ENCODE measurements at regions not wholly inside any gene's neighbourhood (a gene's known extent, or its start where the extent isn't known, plus 50 kb on each side); places are given as distances from the start of the nearest gene placed in this dataset.
"Not testable (repeated sequence)": the region's sequence is repeated elsewhere in the genome, so short reads cannot be mapped to it uniquely, and the experiment has no call there.

DNA sequence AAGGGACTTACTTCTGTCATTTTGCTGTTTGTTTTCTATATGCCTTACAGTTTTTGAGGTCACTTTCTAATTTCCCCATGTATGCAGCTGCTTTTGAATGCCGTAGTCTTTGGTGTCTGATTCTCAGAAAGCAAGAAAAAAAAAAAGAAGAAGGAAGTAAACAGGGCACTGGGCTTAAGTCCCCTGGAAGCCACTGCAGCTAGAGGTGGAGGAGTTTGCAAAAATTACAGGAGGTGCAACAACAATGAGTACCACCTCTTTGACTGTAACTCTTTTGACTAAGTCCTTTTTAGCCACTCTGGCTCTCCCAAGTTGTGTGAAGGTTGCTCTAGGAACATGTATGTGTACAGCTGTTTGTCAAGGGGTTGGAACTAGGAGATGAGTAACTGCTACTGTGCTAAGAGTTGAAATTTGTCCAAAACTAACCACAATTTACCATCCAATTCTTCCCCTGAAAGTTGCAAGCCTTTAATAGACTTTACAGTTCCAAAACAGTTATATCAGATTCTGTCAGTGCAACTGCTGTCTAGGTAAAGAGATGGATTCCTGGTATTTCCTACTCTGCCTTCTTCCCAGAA, 588.0 kb upstream of the LRRN3 start:
- Histone ChIP-seq H3K9me2 (replicated peaks; ENCODE audit: insufficient read depth, low read length) (no peaks in the 10 kb centered on the region), H3K4me1 (ENCODE audit: low read length) (no peaks in the 10 kb centered on the region), H4K20me1 (ENCODE audit: insufficient read depth, low read depth, low read length) (no peaks in the 10 kb centered on the region), H2AFZ (ENCODE audit: low read length) (no peak overlapping the region), H3K27me3 (ENCODE audit: low read length) (no peaks in the 10 kb centered on the region), H3K4me3 (ENCODE audit: low read length) (no peak overlapping the region), H3K9me3 (ENCODE audit: low read length) (no peaks in the 10 kb centered on the region; the same call in 1 of the 2 replicates), H3K4me2 (ENCODE audit: low read depth, low read length, poor library complexity, severe bottlenecking) (no peak overlapping the region), H3K79me2 (ENCODE audit: low read length) (no peaks in the 10 kb centered on the region), H3K36me3 (ENCODE audit: insufficient read depth, low read length) (no peaks in the 10 kb centered on the region), H3K27ac (ENCODE audit: low read length) (no peak overlapping the region), H3K9ac (ENCODE audit: low read length) (no peak overlapping the region)
- DNase-seq = no peak

GRCh38 chr7:110507369-110507768, 583.6 kb upstream of the LRRN3 start:
- no peak overlapping the region for H3K4me2 ChIP-seq (ENCODE audit: low read depth, low read length, poor library complexity, severe bottlenecking)
- no peaks in the 10 kb centered on the region; the same call in 1 of the 2 replicates for H3K9me3 ChIP-seq (ENCODE audit: low read length)
- H3K36me3 ChIP-seq (ENCODE audit: insufficient read depth, low read length) = no peaks in the 10 kb centered on the region
- no peaks in the 10 kb centered on the region for H3K79me2 ChIP-seq (ENCODE audit: low read length)
- H4K20me1 ChIP-seq (ENCODE audit: insufficient read depth, low read depth, low read length) = no peaks in the 10 kb centered on the region
- no peak overlapping the region for H3K27ac ChIP-seq (ENCODE audit: low read length)
- no peak overlapping the region for H3K4me3 ChIP-seq (ENCODE audit: low read length)
- H3K9ac ChIP-seq (ENCODE audit: low read length) = no peak overlapping the region
- no peak for DNase-seq
- no peaks in the 10 kb centered on the region for H3K27me3 ChIP-seq (ENCODE audit: low read length)
- H3K9me2 ChIP-seq (replicated peaks; ENCODE audit: insufficient read depth, low read length) = no peaks in the 10 kb centered on the region
- no peak overlapping the region for H2AFZ ChIP-seq (ENCODE audit: low read length)
- H3K4me1 ChIP-seq (ENCODE audit: low read length) = no peaks in the 10 kb centered on the region

GRCh38 chr7:110507832-110508231, 583.1 kb upstream of the LRRN3 start:
- Histone ChIP-seq H2AFZ (ENCODE audit: low read length) (no peak overlapping the region), H3K27ac (ENCODE audit: low read length) (no peak overlapping the region), H3K9me3 (ENCODE audit: low read length) (no peaks in the 10 kb centered on the region; the same call in 1 of the 2 replicates), H3K27me3 (ENCODE audit: low read length) (no peaks in the 10 kb centered on the region), H3K9ac (ENCODE audit: low read length) (no peak overlapping the region), H3K36me3 (ENCODE audit: insufficient read depth, low read length) (no peaks in the 10 kb centered on the region), H3K79me2 (ENCODE audit: low read length) (no peaks in the 10 kb centered on the region), H3K4me1 (ENCODE audit: low read length) (no peaks in the 10 kb centered on the region), H4K20me1 (ENCODE audit: insufficient read depth, low read depth, low read length) (no peaks in the 10 kb centered on the region), H3K4me2 (ENCODE audit: low read depth, low read length, poor library complexity, severe bottlenecking) (no peak overlapping the region), H3K9me2 (replicated peaks; ENCODE audit: insufficient read depth, low read length) (no peaks in the 10 kb centered on the region), H3K4me3 (ENCODE audit: low read length) (no peak overlapping the region)
- DNase-seq = no peak

DNA sequence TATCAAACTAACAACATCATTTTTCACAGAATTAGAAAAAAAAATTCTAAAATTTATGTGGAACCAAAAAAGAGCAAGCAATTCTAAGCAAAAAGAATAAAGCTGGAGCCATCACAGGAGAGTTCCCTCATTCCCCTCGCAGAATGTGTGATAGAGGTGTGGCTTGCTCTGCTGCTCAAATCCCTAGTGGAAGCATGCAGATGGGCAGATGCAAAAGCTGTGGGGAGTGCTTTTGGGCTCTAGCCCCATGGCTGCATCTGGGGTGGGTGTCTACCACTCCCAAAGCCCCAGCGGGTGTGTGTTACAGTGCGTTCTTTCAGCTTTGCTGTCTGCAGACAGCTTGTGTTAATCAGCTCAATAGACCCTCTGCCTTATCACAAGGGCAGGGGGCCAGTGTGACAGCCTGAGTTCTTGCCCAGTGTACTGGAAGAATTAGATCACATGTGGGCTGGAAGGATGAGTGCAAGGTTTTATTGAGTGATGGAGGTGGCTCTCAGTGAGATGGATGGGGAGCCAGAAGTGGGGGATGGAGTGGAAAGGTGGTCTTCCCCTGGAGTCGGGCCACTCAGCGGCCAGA, 575.9 kb upstream of the LRRN3 start:
- H4K20me1 ChIP-seq (ENCODE audit: insufficient read depth, low read depth, low read length); H3K27ac ChIP-seq (ENCODE audit: low read length); H3K79me2 ChIP-seq (ENCODE audit: low read length); DNase-seq; H3K9me3 ChIP-seq (ENCODE audit: low read length); H3K36me3 ChIP-seq (ENCODE audit: insufficient read depth, low read length); H3K9ac ChIP-seq (ENCODE audit: low read length); H3K4me2 ChIP-seq (ENCODE audit: low read depth, low read length, poor library complexity, severe bottlenecking); H3K9me2 ChIP-seq (replicated peaks; ENCODE audit: insufficient read depth, low read length); H3K4me1 ChIP-seq (ENCODE audit: low read length); H3K4me3 ChIP-seq (ENCODE audit: low read length); H3K27me3 ChIP-seq (ENCODE audit: low read length); H2AFZ ChIP-seq (ENCODE audit: low read length): not testable (repeated sequence)

- no peaks in the 10 kb centered on the region for H3K4me1 ChIP-seq (ENCODE audit: low read length)
- H3K4me3 ChIP-seq (ENCODE audit: low read length) = no peak overlapping the region
- H3K27ac ChIP-seq (ENCODE audit: low read length) = no peak overlapping the region
- H3K9me2 ChIP-seq (replicated peaks; ENCODE audit: insufficient read depth, low read length) = no peaks in the 10 kb centered on the region
- H3K36me3 ChIP-seq (ENCODE audit: insufficient read depth, low read length) = no peaks in the 10 kb centered on the region
- H3K27me3 ChIP-seq (ENCODE audit: low read length) = no peaks in the 10 kb centered on the region
- no peak overlapping the region for H3K4me2 ChIP-seq (ENCODE audit: low read depth, low read length, poor library complexity, severe bottlenecking)
- DNase-seq = no peak
- no peaks in the 10 kb centered on the region for H4K20me1 ChIP-seq (ENCODE audit: insufficient read depth, low read depth, low read length)
- no peak overlapping the region for H3K9ac ChIP-seq (ENCODE audit: low read length)
- no peaks in the 10 kb centered on the region; the same call in 1 of the 2 replicates for H3K9me3 ChIP-seq (ENCODE audit: low read length)
- no peak overlapping the region for H2AFZ ChIP-seq (ENCODE audit: low read length)
- H3K79me2 ChIP-seq (ENCODE audit: low read length) = no peaks in the 10 kb centered on the region
Observed at GRCh38 chr7:110519851-110520250, 571.1 kb upstream of the LRRN3 start.

DNA sequence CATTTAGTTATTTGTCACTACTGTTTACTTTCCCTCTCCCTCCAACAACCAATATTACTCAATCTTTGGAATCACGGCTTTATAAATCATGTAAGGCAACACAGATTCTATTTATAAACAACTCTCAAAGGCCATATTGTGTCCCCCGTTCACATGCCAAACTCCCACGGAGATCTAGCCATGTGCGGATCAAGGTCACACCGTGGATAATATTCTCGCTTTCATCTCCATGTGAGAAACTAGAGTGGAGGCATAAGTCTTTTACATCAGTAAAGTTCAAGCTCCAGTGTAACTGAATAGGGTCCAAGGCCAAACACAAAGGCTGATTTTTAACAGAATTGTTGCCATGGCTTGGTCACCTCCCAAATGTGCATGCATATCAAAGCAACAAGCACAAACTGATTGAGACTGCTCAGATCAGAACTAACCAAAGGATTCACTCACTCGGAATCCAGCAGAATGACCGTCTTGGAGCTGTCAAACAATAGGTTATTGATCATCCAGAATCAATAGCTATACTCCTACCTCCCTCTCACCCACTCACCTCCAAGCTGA, 569.5 kb upstream of the LRRN3 start:
- no peaks in the 10 kb centered on the region for H3K4me1 ChIP-seq (ENCODE audit: low read length)
- H3K79me2 ChIP-seq (ENCODE audit: low read length) = no peaks in the 10 kb centered on the region
- no peak overlapping the region for H2AFZ ChIP-seq (ENCODE audit: low read length)
- no peaks in the 10 kb centered on the region for H4K20me1 ChIP-seq (ENCODE audit: insufficient read depth, low read depth, low read length)
- no peaks in the 10 kb centered on the region for H3K36me3 ChIP-seq (ENCODE audit: insufficient read depth, low read length)
- H3K9ac ChIP-seq (ENCODE audit: low read length) = no peak overlapping the region
- H3K4me3 ChIP-seq (ENCODE audit: low read length) = no peak overlapping the region
- H3K27ac ChIP-seq (ENCODE audit: low read length) = no peak overlapping the region
- no peaks in the 10 kb centered on the region for H3K9me2 ChIP-seq (replicated peaks; ENCODE audit: insufficient read depth, low read length)
- H3K9me3 ChIP-seq (ENCODE audit: low read length) = no peaks in the 10 kb centered on the region; the same call in 1 of the 2 replicates
- H3K4me2 ChIP-seq (ENCODE audit: low read depth, low read length, poor library complexity, severe bottlenecking) = no peak overlapping the region
- no peaks in the 10 kb centered on the region for H3K27me3 ChIP-seq (ENCODE audit: low read length)
- DNase-seq = no peak

DNA sequence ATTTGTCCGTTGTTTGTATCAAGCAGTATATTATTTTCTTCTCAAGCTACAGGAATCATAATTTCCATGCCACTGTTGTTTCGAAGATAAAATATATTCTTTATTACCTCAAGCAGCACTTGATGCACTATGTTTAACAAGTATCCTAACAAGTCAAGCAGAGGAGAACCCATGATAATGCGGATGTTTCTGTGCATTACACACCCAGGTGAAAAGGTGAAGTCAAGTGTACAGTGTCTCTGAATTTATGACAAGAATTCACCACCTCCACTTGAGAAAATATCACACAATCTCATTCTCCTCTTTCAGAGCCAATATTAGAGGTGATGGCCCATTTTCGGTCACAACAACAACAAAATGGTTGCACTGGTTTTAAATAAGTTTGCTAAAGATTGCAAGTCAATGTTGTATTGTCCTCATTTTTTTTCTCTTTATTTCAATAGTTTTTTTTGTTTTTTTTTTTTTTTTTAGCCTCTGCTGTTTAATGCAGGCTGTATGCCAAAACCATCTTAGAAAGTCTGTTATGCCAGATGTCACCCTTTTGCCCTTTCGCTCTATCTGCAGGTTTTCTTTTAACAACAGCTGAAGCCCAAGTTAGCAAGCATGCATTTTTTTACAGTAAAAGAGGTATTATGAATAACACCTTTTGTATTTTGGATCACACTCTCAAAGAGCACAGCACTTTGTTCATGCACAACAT, 568.7 kb upstream of the LRRN3 start:
- Histone ChIP-seq H4K20me1 (ENCODE audit: insufficient read depth, low read depth, low read length) (no peaks in the 10 kb centered on the region), H3K79me2 (ENCODE audit: low read length) (no peaks in the 10 kb centered on the region), H3K4me1 (ENCODE audit: low read length) (no peaks in the 10 kb centered on the region), H3K9me3 (ENCODE audit: low read length) (no peaks in the 10 kb centered on the region; the same call in 1 of the 2 replicates), H3K27ac (ENCODE audit: low read length) (no peak overlapping the region), H2AFZ (ENCODE audit: low read length) (no peak overlapping the region), H3K27me3 (ENCODE audit: low read length) (no peaks in the 10 kb centered on the region), H3K9ac (ENCODE audit: low read length) (no peak overlapping the region), H3K9me2 (replicated peaks; ENCODE audit: insufficient read depth, low read length) (no peaks in the 10 kb centered on the region), H3K4me2 (ENCODE audit: low read depth, low read length, poor library complexity, severe bottlenecking) (no peak overlapping the region), H3K36me3 (ENCODE audit: insufficient read depth, low read length) (no peaks in the 10 kb centered on the region), H3K4me3 (ENCODE audit: low read length) (no peak overlapping the region)
- DNase-seq = no peak

DNA sequence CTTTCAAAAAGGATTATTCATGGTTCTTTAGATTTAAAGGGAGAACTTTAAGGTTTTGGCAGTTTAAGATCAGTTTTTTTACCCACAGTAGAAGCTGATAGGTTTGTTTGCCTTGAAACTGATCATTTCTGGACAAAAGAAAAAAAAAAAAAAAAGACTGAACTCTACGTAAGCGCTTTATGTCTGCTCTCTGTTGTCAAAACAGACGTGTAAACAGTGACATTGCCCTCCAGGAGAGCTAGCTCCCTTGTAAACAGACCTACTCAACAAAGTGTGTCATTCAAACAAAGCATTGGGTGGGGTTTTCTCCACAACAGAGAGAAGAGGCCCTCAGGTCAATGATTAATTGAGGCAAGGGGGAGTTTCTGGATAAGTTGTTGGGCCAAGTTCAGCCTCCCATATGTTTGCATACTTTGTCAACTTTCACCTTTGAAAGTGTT, 568.1 kb upstream of the LRRN3 start:
- Histone ChIP-seq H3K9me3 (ENCODE audit: low read length) (no peaks in the 10 kb centered on the region; the same call in 1 of the 2 replicates), H4K20me1 (ENCODE audit: insufficient read depth, low read depth, low read length) (no peaks in the 10 kb centered on the region), H3K27me3 (ENCODE audit: low read length) (no peaks in the 10 kb centered on the region), H3K9ac (ENCODE audit: low read length) (no peak overlapping the region), H3K4me3 (ENCODE audit: low read length) (no peak overlapping the region), H3K4me2 (ENCODE audit: low read depth, low read length, poor library complexity, severe bottlenecking) (no peak overlapping the region), H3K27ac (ENCODE audit: low read length) (no peak overlapping the region), H2AFZ (ENCODE audit: low read length) (no peak overlapping the region), H3K4me1 (ENCODE audit: low read length) (no peaks in the 10 kb centered on the region), H3K36me3 (ENCODE audit: insufficient read depth, low read length) (no peaks in the 10 kb centered on the region), H3K9me2 (replicated peaks; ENCODE audit: insufficient read depth, low read length) (no peaks in the 10 kb centered on the region), H3K79me2 (ENCODE audit: low read length) (no peaks in the 10 kb centered on the region)
- DNase-seq = no peak

All from Karpas-422 (cell line).